OCI-LY3 (cell line): ENCODE measurements at regions not wholly inside any gene's neighbourhood (a gene's known extent, or its start where the extent isn't known, plus 50 kb on each side); places are given as distances from the start of the nearest gene placed in this dataset.

Experiments used
- CTCF ChIP-seq: fragments of 200-600, 300-600 bp; sonication (generic); IDR thresholded peaks from 2 replicates; pipeline ENCODE4 v1.5.1; 2014; ENCODE audit warnings: antibody characterized with exemption, low read length, low read depth
- EZH2phosphoT487 ChIP-seq: fragments of 200-600 bp; shearing (Covaris generic); IDR thresholded peaks from 2 replicates; pipeline ENCODE4 v1.6.1; 2018; ENCODE audit warnings: antibody characterized with exemption, mixed run types, low read depth

GRCh38 chr18:30066288-30066687 is 976.3 kb downstream of the DSC3 start:
- TF ChIP-seq CTCF (no peak), EZH2phosphoT487 (no peak)
